Upper lobe of right lung (tissue), 1 donor: ENCODE measurements at regions not wholly inside any gene's neighbourhood (a gene's known extent, or its start where the extent isn't known, plus 50 kb on each side); places are given as distances from the start of the nearest gene placed in this dataset.

Source experiments
- ATAC-seq: fragments of 200-7000 bp; cut with Tn5 transposase; one replicate; pipeline ENCODE4 v1.9.1; 2020; ENCODE audit warnings: mild to moderate bottlenecking, moderate library complexity
- DNase-seq: peaks from one replicate; pipeline ENCODE4 v3.0.0-alpha.2; 2020
- H3K27ac ChIP-seq: fragments of 200-600 bp; one replicate; pipeline ENCODE4 v1.8.0; 2022
- H3K27me3 ChIP-seq: fragments of 200-600 bp; one replicate; pipeline ENCODE4 v1.8.0; 2022; ENCODE audit warnings: mild to moderate bottlenecking
- H3K36me3 ChIP-seq: fragments of 200-600 bp; one replicate; pipeline ENCODE4 v1.8.0; 2022
- H3K4me1 ChIP-seq: fragments of 200-600 bp; one replicate; pipeline ENCODE4 v1.8.0; 2022
- H3K4me3 ChIP-seq: fragments of 200-600 bp; one replicate; pipeline ENCODE4 v1.8.0; 2022; ENCODE audit warnings: mild to moderate bottlenecking
- H3K9me3 ChIP-seq: fragments of 200-600 bp; one replicate; pipeline ENCODE4 v1.8.0; 2022
- intact Hi-C: fragments of 100-400 bp; cut with DNase I; formaldehyde crosslinking; loops from one replicate; pipeline ENCODE4 v1.11.0; 2022
- TF ChIP-seq, protein P1 (sequence below): fragments of 200-600 bp; IDR thresholded peaks from one replicate; pipeline ENCODE4 v1.8.0; 2022; ENCODE audit warnings: antibody characterized with exemption
- donor health status: DM: no; HTN: yes; CAD: no; lungs with severe emphysema.

DNA sequence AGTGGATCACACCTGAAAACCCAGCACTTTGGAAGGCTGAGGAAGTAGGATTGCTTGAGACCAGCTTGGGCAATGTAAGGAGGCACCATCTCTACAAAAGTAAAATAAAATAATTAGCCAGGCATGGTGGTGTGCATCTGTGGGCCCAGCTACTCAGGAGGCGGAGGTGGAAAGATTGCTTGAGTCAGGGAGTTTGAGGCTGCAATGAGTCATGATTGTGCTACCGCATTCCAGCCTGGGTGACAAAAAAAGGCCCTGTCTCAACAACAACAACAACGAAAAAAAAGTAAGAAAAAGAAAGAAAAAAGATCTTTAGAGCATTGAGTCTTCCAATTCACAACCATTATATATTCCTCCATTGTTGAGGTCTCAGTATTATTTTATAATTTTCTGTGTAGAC is 192.4 kb upstream of the DPH6 start:
- ATAC-seq (no peak), DNase-seq (no peak)
- intact Hi-C loops = no loop called here

GRCh38 chr15:35740761-35741160 is 194.8 kb upstream of the DPH6 start:
- DNase-seq (no peak), ATAC-seq (no peak)
- TF ChIP-seq, protein P1, sequence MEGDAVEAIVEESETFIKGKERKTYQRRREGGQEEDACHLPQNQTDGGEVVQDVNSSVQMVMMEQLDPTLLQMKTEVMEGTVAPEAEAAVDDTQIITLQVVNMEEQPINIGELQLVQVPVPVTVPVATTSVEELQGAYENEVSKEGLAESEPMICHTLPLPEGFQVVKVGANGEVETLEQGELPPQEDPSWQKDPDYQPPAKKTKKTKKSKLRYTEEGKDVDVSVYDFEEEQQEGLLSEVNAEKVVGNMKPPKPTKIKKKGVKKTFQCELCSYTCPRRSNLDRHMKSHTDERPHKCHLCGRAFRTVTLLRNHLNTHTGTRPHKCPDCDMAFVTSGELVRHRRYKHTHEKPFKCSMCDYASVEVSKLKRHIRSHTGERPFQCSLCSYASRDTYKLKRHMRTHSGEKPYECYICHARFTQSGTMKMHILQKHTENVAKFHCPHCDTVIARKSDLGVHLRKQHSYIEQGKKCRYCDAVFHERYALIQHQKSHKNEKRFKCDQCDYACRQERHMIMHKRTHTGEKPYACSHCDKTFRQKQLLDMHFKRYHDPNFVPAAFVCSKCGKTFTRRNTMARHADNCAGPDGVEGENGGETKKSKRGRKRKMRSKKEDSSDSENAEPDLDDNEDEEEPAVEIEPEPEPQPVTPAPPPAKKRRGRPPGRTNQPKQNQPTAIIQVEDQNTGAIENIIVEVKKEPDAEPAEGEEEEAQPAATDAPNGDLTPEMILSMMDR = no peak
- H3K4me1 ChIP-seq = no peaks in the 10 kb centered on the region
- H3K27me3 ChIP-seq = no peaks in the 10 kb centered on the region
- H3K9me3 ChIP-seq = no peaks in the 10 kb centered on the region
- H3K27ac ChIP-seq = no peak overlapping the region
- intact Hi-C loops = no loop called here
- no peak overlapping the region for H3K4me3 ChIP-seq
- H3K36me3 ChIP-seq = no peaks in the 10 kb centered on the region

More for the DNA sequence above, 192.4 kb upstream of the DPH6 start:
- Histone ChIP-seq H3K27ac (no peak overlapping the region), H3K4me3 (no peak overlapping the region), H3K27me3 (no peaks in the 10 kb centered on the region), H3K36me3 (no peaks in the 10 kb centered on the region), H3K9me3 (no peaks in the 10 kb centered on the region), H3K4me1 (no peaks in the 10 kb centered on the region)
- TF ChIP-seq, protein P1 = no peak

GRCh38 chr15:35741395-35741794 is 195.4 kb upstream of the DPH6 start:
- no peaks in the 10 kb centered on the region for H3K9me3 ChIP-seq
- TF ChIP-seq, protein P1 = no peak
- intact Hi-C loops = no loop called here
- no peak overlapping the region for H3K4me3 ChIP-seq
- H3K27ac ChIP-seq = no peak overlapping the region
- no peaks in the 10 kb centered on the region for H3K4me1 ChIP-seq
- H3K27me3 ChIP-seq = no peaks in the 10 kb centered on the region
- no peaks in the 10 kb centered on the region for H3K36me3 ChIP-seq
- no peak for DNase-seq
- ATAC-seq = no peak

DNA sequence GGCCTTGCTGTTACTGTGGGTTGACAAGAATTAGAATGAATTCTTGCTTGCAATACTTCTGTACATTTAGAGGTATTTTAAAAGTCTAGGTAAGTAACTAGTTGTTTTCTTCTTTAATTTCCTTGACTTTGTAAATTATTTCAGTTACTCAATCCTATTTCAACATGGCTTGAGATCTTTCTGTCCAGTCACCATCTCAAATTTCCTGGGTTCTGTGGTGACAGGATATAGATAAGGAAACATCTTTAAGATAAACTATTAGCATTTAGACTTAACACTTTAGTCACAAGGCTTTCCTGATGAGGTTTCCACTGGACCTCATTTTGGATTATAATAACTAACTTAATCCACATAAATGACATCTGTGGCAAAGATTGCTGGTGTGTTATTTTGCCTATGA is 195.9 kb upstream of the DPH6 start:
- H3K27ac ChIP-seq = no peak overlapping the region
- DNase-seq (no peak), ATAC-seq (no peak)
- no peak overlapping the region for H3K4me3 ChIP-seq
- no peaks in the 10 kb centered on the region for H3K36me3 ChIP-seq
- intact Hi-C loops = no loop called here
- no peaks in the 10 kb centered on the region for H3K4me1 ChIP-seq
- no peaks in the 10 kb centered on the region for H3K9me3 ChIP-seq
- H3K27me3 ChIP-seq = no peaks in the 10 kb centered on the region
- TF ChIP-seq, protein P1 = no peak

DNA sequence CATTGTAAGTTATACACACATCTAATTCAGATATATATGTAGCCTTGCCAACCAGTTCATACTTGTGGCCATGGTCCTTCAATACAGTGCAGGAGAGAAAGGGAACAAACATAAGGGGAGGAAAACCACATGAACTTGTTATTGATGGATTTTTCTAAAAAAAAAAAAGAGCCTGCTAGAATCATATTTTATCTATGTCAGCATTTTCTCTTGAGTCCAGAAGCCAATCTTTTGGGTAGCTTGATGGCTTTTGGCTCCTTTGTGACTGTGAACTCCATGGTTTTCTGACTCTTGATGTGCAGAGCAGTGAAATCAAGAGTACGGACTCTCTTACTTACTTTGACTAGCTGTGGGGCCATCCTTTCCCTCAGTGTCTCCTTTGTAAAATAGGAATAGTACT is 197.4 kb upstream of the DPH6 start:
- ATAC-seq (no peak), DNase-seq (no peak)
- Histone ChIP-seq H3K36me3 (no peaks in the 10 kb centered on the region), H3K4me3 (no peak overlapping the region), H3K9me3 (no peaks in the 10 kb centered on the region), H3K4me1 (no peaks in the 10 kb centered on the region), H3K27me3 (no peaks in the 10 kb centered on the region), H3K27ac (no peak overlapping the region)
- TF ChIP-seq, protein P1 = no peak
- intact Hi-C loops = no loop called here

GRCh38 chr15:35746121-35746520 is 200.2 kb upstream of the DPH6 start:
- no peak for DNase-seq
- H3K27me3 ChIP-seq = no peaks in the 10 kb centered on the region
- H3K9me3 ChIP-seq = no peaks in the 10 kb centered on the region
- no peak overlapping the region for H3K27ac ChIP-seq
- TF ChIP-seq, protein P1 = no peak
- no peaks in the 10 kb centered on the region for H3K4me1 ChIP-seq
- no peaks in the 10 kb centered on the region for H3K36me3 ChIP-seq
- intact Hi-C loops = no loop called here
- ATAC-seq = no peak
- no peak overlapping the region for H3K4me3 ChIP-seq
